Inferior parietal cortex (tissue), 1 donor: ENCODE measurements at regions not wholly inside any gene's neighbourhood (a gene's known extent, or its start where the extent isn't known, plus 50 kb on each side); places are given as distances from the start of the nearest gene placed in this dataset.
"Not testable (repeated sequence)": the region's sequence is repeated elsewhere in the genome, so short reads cannot be mapped to it uniquely, and the experiment has no call there.

Source experiments
- DNase-seq: peaks from one replicate; pipeline ENCODE4 v3.0.0-alpha.2; 2016; ENCODE audit errors: extremely low spot score

DNA sequence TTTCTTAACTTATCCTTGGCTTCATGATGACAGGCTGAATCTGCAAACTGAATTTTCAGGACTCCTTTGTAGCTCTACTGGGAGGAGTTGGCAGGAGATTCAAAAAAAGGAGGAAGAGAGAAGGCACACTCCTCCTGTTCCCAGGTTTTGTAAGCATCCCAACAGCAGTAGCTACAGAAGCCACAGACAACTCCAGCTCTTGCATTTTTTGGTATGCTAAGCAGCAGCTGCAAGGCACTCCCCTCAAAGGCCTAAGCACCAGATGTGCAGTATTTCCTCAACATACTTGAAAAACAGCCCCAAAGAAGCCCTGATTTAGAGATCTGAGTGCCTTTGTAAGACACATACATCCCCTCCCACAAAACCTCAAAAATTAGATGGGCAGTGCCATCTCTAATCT lies 328.6 kb upstream of the SYNCRIP start:
- no peak for DNase-seq

GRCh38 chr6:85966828-85967227 lies 324.1 kb upstream of the SYNCRIP start:
- no peak for DNase-seq

GRCh38 chr6:85961746-85962145 lies 319.1 kb upstream of the SYNCRIP start:
- no peak for DNase-seq

DNA sequence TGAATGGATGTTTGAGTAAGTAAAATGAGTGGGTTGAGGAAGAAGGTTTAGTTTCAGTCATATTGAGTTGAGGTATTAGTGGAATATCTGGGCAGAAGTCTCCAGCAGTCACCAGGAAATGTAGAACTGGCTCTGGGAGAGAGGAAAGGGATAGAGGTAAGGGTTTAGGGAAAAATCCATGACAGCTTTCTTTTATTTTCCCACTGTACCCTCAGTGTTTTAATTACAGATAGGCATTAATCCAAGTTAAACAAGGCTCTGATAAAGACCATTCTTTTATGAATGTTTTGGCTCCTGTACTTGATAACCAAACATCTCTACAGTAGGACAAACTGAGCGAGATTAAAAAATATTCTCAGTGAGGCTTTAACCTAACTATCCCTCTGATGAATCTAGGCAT lies 318.4 kb upstream of the SYNCRIP start:
- DNase-seq, result no peak

DNA sequence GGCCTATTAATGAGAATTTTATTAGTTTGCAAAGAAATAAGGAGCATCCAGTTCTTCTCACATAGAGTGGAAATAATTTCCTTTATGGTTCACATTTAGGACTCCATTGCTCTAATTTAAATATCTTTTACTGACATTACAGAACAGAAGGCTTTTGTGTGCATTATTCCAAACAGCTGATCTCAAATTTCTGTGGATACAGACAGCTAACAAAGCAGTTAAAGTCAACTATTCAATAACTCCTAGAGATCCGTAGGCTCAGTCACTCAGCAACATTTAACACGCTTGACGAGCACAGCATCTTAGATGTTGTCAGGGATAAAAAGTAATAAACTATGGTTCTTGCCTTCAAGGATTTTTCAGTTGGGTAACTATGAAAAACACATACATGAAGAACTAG lies 305.8 kb upstream of the SYNCRIP start:
- DNase-seq, result no peak

- DNase-seq, result peak; percentile 23
These were observed 302.9 kb upstream of the SYNCRIP start for GRCh38 chr6:85945459-85946185.

- no peak for DNase-seq
These were observed 302.1 kb upstream of the SYNCRIP start for GRCh38 chr6:85944776-85945175.

DNA sequence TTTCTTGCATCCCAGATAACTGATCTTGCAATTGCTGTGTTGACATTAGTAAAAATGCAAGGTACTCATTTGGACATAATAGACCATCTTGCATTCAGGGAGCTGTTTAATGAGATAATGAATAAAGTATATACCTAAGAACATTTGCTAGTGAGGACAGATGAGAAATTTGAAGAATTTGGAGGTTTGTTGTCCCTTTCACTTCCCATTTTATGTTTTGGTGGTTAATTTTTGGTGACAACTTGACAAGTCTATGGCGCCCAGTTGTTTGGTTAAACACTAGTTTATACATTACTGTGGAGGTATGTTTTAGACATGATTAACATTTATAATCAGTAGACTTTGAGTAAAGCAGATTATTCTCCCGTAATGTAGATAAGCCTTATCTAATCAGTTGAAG lies 300.2 kb upstream of the SYNCRIP start:
- DNase-seq, result no peak

DNA sequence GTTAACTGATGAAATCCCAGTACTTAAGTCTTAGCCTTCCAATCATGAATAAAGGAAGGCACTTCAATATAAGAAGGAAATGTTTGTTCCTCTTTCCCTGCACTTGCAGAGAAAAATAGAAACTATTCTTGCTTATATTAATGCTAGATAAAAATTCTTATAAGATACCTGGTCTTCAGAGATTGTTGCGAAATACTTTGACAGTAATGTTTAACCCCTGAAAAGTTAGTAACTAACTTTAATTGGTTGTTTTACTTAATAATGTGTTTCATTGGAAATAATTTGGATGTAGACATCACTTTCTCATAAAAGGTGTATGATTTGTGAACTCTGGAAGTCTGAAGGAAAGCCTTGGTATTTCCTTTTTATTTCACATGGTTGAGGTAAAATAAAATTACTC lies 294.2 kb upstream of the SYNCRIP start:
- no peak for DNase-seq

- DNase-seq, result peak; percentile 84
These were observed 280.3 kb upstream of the SYNCRIP start for GRCh38 chr6:85923013-85923430.

DNA sequence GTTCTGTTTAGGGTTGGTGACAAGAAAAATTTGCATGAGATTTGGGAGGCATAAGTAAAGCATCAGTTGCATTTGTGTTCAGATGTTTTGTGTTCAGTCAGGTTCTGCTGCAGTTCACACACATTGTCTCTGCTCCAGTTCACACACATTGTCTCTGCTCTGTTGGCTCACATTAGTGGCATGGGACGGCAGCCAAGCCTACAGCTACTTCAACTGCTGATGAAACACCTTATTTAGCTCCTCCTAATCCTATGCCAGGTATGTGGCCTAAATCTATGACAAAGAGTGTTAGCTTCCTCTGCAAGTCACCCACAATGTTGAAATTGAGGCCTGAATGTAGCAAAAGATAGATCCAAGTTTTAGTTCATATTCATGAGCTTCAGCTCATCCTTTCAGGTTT lies 278.1 kb upstream of the SYNCRIP start:
- no peak for DNase-seq

- DNase-seq, result no peak
These were observed 274.8 kb upstream of the SYNCRIP start for GRCh38 chr6:85917522-85917921.

GRCh38 chr6:85913001-85913400 lies 270.3 kb upstream of the SYNCRIP start:
- no peak for DNase-seq

GRCh38 chr6:85912582-85912981 lies 269.9 kb upstream of the SYNCRIP start:
- DNase-seq, result no peak

GRCh38 chr6:85911067-85911466 lies 268.4 kb upstream of the SYNCRIP start:
- DNase-seq, result no peak

GRCh38 chr6:85908120-85908519 lies 265.4 kb upstream of the SYNCRIP start:
- DNase-seq, result not testable (repeated sequence)

GRCh38 chr6:85892346-85892745 lies 249.7 kb upstream of the SYNCRIP start:
- DNase-seq, result no peak

GRCh38 chr6:85887461-85887860 lies 244.8 kb upstream of the SYNCRIP start:
- no peak for DNase-seq

DNA sequence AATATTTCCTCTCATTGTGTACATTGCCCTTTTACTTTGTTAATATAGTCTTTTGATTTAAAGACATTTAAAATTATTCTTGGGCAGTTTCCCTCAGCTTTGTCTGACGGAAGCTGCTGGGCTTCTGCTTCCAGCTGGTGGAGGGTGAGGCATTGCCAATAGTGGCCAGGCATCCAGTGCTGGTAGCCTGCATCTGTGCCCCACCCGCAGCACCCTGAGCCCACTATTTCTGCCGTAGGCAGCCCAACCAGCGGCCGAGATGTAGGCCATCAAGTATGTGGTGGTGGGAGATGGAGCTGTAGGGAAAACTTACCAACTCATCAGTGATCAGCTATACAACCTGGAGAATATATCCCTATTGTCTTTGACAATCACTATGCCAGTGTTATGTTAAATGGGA lies 226.0 kb upstream of the SYNCRIP start:
- DNase-seq, result no peak

- no peak for DNase-seq
These were observed 224.9 kb upstream of the SYNCRIP start for GRCh38 chr6:85867595-85867994.

GRCh38 chr6:85866758-85867401 lies 224.2 kb upstream of the SYNCRIP start:
- DNase-seq, result no peak

GRCh38 chr6:85866370-85866730 lies 223.7 kb upstream of the SYNCRIP start:
- DNase-seq, result no peak
